GM12878 (cell line): ENCODE measurements at regions not wholly inside any gene's neighbourhood (a gene's known extent, or its start where the extent isn't known, plus 50 kb on each side); places are given as distances from the start of the nearest gene placed in this dataset.

Source experiments
- ATAC-seq: fragments of 200-7000 bp; cut with Tn5 transposase; 3 replicates; pipeline ENCODE4 v1.9.1; 2020; ENCODE audit warnings: mild to moderate bottlenecking, moderate library complexity
- BruUV-seq: library from RNA; stranded (reverse); fragments of 400-500 nt; replicated peaks from 2 replicates; lab custom pipeline; 2021; lab: Mats Ljungman, UMichigan
- CTCF ChIA-PET: fragments of 300-600 bp; sonication (Branson Sonifier 250); formaldehyde crosslinking; extraction: SDS; loops from one replicate; lab custom pipeline; 2021; ENCODE audit warnings: inconsistent platforms; lab: Yijun Ruan, JAX
- POLR2A ChIA-PET: fragments of 350-600 bp; formaldehyde crosslinking; extraction: SDS; loops from one replicate; lab custom pipeline; 2021; ENCODE audit warnings: inconsistent platforms; lab: Charles Lee
- RAD21 ChIA-PET: fragments of 300-600 bp; sonication (Branson Sonifier 250); formaldehyde crosslinking; loops from one replicate; lab custom pipeline; 2023; ENCODE audit warnings: antibody characterized with exemption; ENCODE audit not compliant: unreplicated experiment; lab: Charles Lee
- SMC1A ChIA-PET: fragments of 300-600 bp; sonication (Branson Sonifier 250); formaldehyde crosslinking; loops from one replicate; lab custom pipeline; 2023; ENCODE audit not compliant: unreplicated experiment, uncharacterized antibody; lab: Charles Lee
- DNase-seq: peaks from one replicate; pipeline ENCODE4 v3.0.0-alpha.2; 2011; ENCODE audit warnings: low read depth, low spot score
- FAIRE-seq: peaks from 3 replicates; lab custom pipeline; 2011; peaks lifted over from hg19 to GRCh38; lab: Jason Lieb, UNC
- H2AFZ ChIP-seq: 2 replicates; pipeline ENCODE4 v1.6.0; 2011; ENCODE audit warnings: low read depth, low read length, control low read depth; ENCODE audit not compliant: control insufficient read depth
- H3K27ac ChIP-seq: 2 replicates; pipeline ENCODE4 v1.5.1; 2011; ENCODE audit warnings: control low read depth; ENCODE audit not compliant: control insufficient read depth, insufficient read depth
- H3K27me3 ChIP-seq, 2 experiments: replicated peaks in 1 of 2; 2 replicates each; pipeline versions ENCODE4 v1.6.0 to v1.6.1; 2011; ENCODE audit warnings: low read length in 1 of 2; ENCODE audit not compliant: control insufficient read depth in 2 of 2, insufficient read depth in 2 of 2
- H3K36me3 ChIP-seq, 2 experiments: 2 replicates each; pipeline ENCODE4 v1.5.1; 2011; ENCODE audit warnings: low read length in 1 of 2; ENCODE audit not compliant: control insufficient read depth in 2 of 2, insufficient read depth in 2 of 2
- H3K4me1 ChIP-seq: 2 replicates; pipeline ENCODE4 v1.6.1; 2011; ENCODE audit warnings: mild to moderate bottlenecking, low read length, moderate library complexity, mixed read lengths; ENCODE audit not compliant: control insufficient read depth, insufficient read depth
- H3K4me2 ChIP-seq: 2 replicates; pipeline ENCODE4 v1.6.0; 2011; ENCODE audit warnings: control low read depth; ENCODE audit not compliant: control insufficient read depth, insufficient read depth
- H3K4me3 ChIP-seq: fragments of 200-600 bp; sonication (generic); 2 replicates; pipeline ENCODE4 v1.5.1; 2016
- H3K79me2 ChIP-seq: 2 replicates; pipeline ENCODE4 v1.6.0; 2011; ENCODE audit warnings: low read length; ENCODE audit not compliant: control insufficient read depth, insufficient read depth
- H3K9ac ChIP-seq: 2 replicates; pipeline ENCODE4 v1.8.0; 2011; ENCODE audit warnings: low read length, control low read depth, mixed read lengths; ENCODE audit not compliant: control insufficient read depth, insufficient read depth
- H3K9me3 ChIP-seq: replicated peaks from 3 replicates; pipeline ENCODE4 v1.5.1; 2011; ENCODE audit warnings: mild to moderate bottlenecking, low read length; ENCODE audit not compliant: control insufficient read depth, insufficient read depth
- H4K20me1 ChIP-seq: 2 replicates; pipeline ENCODE4 v1.6.0; 2011; ENCODE audit not compliant: control insufficient read depth, insufficient read depth
- ESRRA ChIP-seq: IDR thresholded peaks from 2 replicates; pipeline ENCODE4 v1.6.1; 2012; ENCODE audit warnings: mild to moderate bottlenecking, low read length, improper control_type of control experiment
- LARP7 ChIP-seq: fragments of 450-650 bp; IDR thresholded peaks from 2 replicates; pipeline ENCODE4 v1.6.1; 2017; ENCODE audit warnings: mild to moderate bottlenecking
- POU2F2 ChIP-seq: IDR thresholded peaks from 3 replicates; pipeline ENCODE4 v1.6.1; 2011; ENCODE audit warnings: low read depth, mild to moderate bottlenecking, low read length, borderline replicate concordance
- RAD21 ChIP-seq: IDR thresholded peaks from 2 replicates; pipeline ENCODE4 v1.6.1; 2011; ENCODE audit warnings: mild to moderate bottlenecking, low read depth, low read length, moderate library complexity; ENCODE audit not compliant: insufficient read depth
- RB1 ChIP-seq: fragments of 450-650 bp; formaldehyde crosslinking; IDR thresholded peaks from 2 replicates; pipeline ENCODE4 v1.6.1; 2017; ENCODE audit warnings: mild to moderate bottlenecking, borderline replicate concordance
- SKIL ChIP-seq: fragments of 450-650 bp; IDR thresholded peaks from 2 replicates; pipeline ENCODE4 v1.6.1; 2017; ENCODE audit warnings: mild to moderate bottlenecking, low read depth, inconsistent platforms; ENCODE audit not compliant: poor library complexity, severe bottlenecking
- TARDBP ChIP-seq: IDR thresholded peaks from 2 replicates; pipeline ENCODE4 v1.6.1; 2016; ENCODE audit warnings: borderline replicate concordance
- WGBS: methylation state at CpG from one replicate; pipeline ENCODE4 v1.1.6; 2016; ENCODE audit warnings: low lambda C conversion rate; ENCODE audit not compliant: insufficient replicate concordance, insufficient coverage; ENCODE audit errors: missing lambda C conversion rate; 5-methylcytosine and 5-hydroxymethylcytosine counted together
- in situ Hi-C: fragments of 300-500 bp; cut with MboI; formaldehyde crosslinking; loops from 9 replicates; pipeline ENCODE4 v1.14.3; 2018; ENCODE audit warnings: mixed read lengths
- intact Hi-C: fragments of 100-400 bp; cut with micrococcal nuclease; formaldehyde crosslinking; loops from one replicate; pipeline ENCODE4 v1.14.2; 2022; ENCODE audit not compliant: unreplicated experiment
- TF ChIP-seq, protein P1 (sequence below): IDR thresholded peaks from 2 replicates; pipeline ENCODE4 v1.6.1; 2012; ENCODE audit warnings: improper control_type of control experiment, low read depth, low read length; ENCODE audit not compliant: insufficient replicate concordance

GRCh38 chr5:54821445-54822323, 163.7 kb downstream of the ESM1 start:
- no peaks in the 10 kb centered on the region for H3K9me3 ChIP-seq
- no TSS peak for BruUV-seq
- H4K20me1 ChIP-seq: no peaks in the 10 kb centered on the region
- ChIA-PET SMC1A (no interaction called here), CTCF (no interaction called here), RAD21 (no interaction called here), POLR2A (no interaction called here)
- H3K27ac ChIP-seq: no peak overlapping the region
- FAIRE-seq: no peak
- no peak overlapping the region for H3K4me3 ChIP-seq
- no peak overlapping the region for H3K9ac ChIP-seq
- no peak for TF ChIP-seq SKIL
- no peak for TF ChIP-seq ESRRA
- TF ChIP-seq POU2F2: no peak
- TF ChIP-seq LARP7: no peak
- TF ChIP-seq RAD21: no peak
- no peak for TF ChIP-seq RB1
- TF ChIP-seq, protein P1, sequence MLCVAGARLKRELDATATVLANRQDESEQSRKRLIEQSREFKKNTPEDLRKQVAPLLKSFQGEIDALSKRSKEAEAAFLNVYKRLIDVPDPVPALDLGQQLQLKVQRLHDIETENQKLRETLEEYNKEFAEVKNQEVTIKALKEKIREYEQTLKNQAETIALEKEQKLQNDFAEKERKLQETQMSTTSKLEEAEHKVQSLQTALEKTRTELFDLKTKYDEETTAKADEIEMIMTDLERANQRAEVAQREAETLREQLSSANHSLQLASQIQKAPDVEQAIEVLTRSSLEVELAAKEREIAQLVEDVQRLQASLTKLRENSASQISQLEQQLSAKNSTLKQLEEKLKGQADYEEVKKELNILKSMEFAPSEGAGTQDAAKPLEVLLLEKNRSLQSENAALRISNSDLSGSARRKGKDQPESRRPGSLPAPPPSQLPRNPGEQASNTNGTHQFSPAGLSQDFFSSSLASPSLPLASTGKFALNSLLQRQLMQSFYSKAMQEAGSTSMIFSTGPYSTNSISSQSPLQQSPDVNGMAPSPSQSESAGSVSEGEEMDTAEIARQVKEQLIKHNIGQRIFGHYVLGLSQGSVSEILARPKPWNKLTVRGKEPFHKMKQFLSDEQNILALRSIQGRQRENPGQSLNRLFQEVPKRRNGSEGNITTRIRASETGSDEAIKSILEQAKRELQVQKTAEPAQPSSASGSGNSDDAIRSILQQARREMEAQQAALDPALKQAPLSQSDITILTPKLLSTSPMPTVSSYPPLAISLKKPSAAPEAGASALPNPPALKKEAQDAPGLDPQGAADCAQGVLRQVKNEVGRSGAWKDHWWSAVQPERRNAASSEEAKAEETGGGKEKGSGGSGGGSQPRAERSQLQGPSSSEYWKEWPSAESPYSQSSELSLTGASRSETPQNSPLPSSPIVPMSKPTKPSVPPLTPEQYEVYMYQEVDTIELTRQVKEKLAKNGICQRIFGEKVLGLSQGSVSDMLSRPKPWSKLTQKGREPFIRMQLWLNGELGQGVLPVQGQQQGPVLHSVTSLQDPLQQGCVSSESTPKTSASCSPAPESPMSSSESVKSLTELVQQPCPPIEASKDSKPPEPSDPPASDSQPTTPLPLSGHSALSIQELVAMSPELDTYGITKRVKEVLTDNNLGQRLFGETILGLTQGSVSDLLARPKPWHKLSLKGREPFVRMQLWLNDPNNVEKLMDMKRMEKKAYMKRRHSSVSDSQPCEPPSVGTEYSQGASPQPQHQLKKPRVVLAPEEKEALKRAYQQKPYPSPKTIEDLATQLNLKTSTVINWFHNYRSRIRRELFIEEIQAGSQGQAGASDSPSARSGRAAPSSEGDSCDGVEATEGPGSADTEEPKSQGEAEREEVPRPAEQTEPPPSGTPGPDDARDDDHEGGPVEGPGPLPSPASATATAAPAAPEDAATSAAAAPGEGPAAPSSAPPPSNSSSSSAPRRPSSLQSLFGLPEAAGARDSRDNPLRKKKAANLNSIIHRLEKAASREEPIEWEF: no peak
- no peak for TF ChIP-seq TARDBP
- H3K27me3 ChIP-seq: no peaks in the 10 kb centered on the region
- no peak for DNase-seq
- no peak overlapping the region for H2AFZ ChIP-seq
- no peak for ATAC-seq
- intact Hi-C loops: no loop called here
- H3K79me2 ChIP-seq: no peaks in the 10 kb centered on the region
- H3K36me3 ChIP-seq: no peaks in the 10 kb centered on the region
- in situ Hi-C loops: no loop called here
- WGBS: 8% methylated on average over 4 of the region's 4 CpGs
- no peak overlapping the region for H3K4me2 ChIP-seq
- H3K4me1 ChIP-seq: no peaks in the 10 kb centered on the region
